GM23338 (cell line): ENCODE measurements at regions not wholly inside any gene's neighbourhood (a gene's known extent, or its start where the extent isn't known, plus 50 kb on each side); places are given as distances from the start of the nearest gene placed in this dataset.

Experiments
- ATAC-seq: fragments of 200-7000 bp; cut with Tn5 transposase; 3 replicates; pipeline ENCODE4 v1.9.1; 2020
- DNase-seq: peaks from one replicate; pipeline ENCODE4 v3.0.0-alpha.2; 2015; ENCODE audit warnings: low spot score
- H2AFZ ChIP-seq: fragments of 200-600 bp; sonication (generic); 2 replicates; pipeline ENCODE4 v1.8.0; 2016; ENCODE audit warnings: antibody characterized with exemption, mild to moderate bottlenecking, moderate library complexity
- H3F3A ChIP-seq: fragments of 200-600 bp; sonication (generic); replicated peaks from 2 replicates; pipeline ENCODE4 v1.8.0; 2017; ENCODE audit warnings: antibody characterized with exemption, mixed run types, low read depth
- H3K27ac ChIP-seq: fragments of 200-600 bp; sonication (generic); 2 replicates; pipeline ENCODE4 v1.6.1; 2016; ENCODE audit warnings: low read depth
- H3K27me3 ChIP-seq: fragments of 200-600 bp; sonication (generic); 2 replicates; pipeline ENCODE4 v1.8.0; 2016; ENCODE audit warnings: mild to moderate bottlenecking, mixed run types, moderate library complexity; ENCODE audit not compliant: insufficient read depth
- H3K36me3 ChIP-seq: fragments of 200-600 bp; sonication (generic); 2 replicates; pipeline ENCODE4 v1.8.0; 2016; ENCODE audit warnings: mild to moderate bottlenecking; ENCODE audit not compliant: insufficient read depth
- H3K4me1 ChIP-seq: fragments of 200-600 bp; sonication (generic); 2 replicates; pipeline ENCODE4 v1.8.0; 2016; ENCODE audit warnings: mild to moderate bottlenecking, moderate library complexity; ENCODE audit not compliant: insufficient read depth
- H3K4me2 ChIP-seq: fragments of 200-600 bp; sonication (generic); 2 replicates; pipeline ENCODE4 v1.7.1; 2017; ENCODE audit warnings: mixed run types
- H3K4me3 ChIP-seq: fragments of 200-600 bp; sonication (generic); 2 replicates; pipeline ENCODE4 v1.6.1; 2016; ENCODE audit warnings: mixed run types
- H3K79me2 ChIP-seq: fragments of 200-600 bp; sonication (generic); replicated peaks from 2 replicates; pipeline ENCODE4 v1.8.0; 2017; ENCODE audit warnings: mild to moderate bottlenecking; ENCODE audit not compliant: insufficient read depth
- H3K9me2 ChIP-seq: fragments of 200-600 bp; sonication (generic); 2 replicates; pipeline ENCODE4 v1.8.0; 2017; ENCODE audit not compliant: insufficient read depth
- H4K20me1 ChIP-seq: fragments of 200-600 bp; sonication (generic); replicated peaks from 2 replicates; pipeline ENCODE4 v1.8.0; 2017; ENCODE audit warnings: mild to moderate bottlenecking; ENCODE audit not compliant: insufficient read depth
- H3K27ac Mint-ChIP-seq: 2 replicates; pipeline ENCODE4 v1.8.0; 2020; ENCODE audit warnings: inconsistent platforms, mild to moderate bottlenecking, moderate library complexity, mixed read lengths
- H3K27me3 Mint-ChIP-seq: 3 replicates; pipeline ENCODE4 v1.8.0; 2022; ENCODE audit warnings: low read depth, mild to moderate bottlenecking, moderate library complexity, mixed read lengths, inconsistent platforms; ENCODE audit not compliant: insufficient read depth, poor library complexity
- H3K36me3 Mint-ChIP-seq: 3 replicates; pipeline ENCODE4 v1.8.0; 2021; ENCODE audit warnings: low read depth, mild to moderate bottlenecking, inconsistent platforms, moderate library complexity, mixed read lengths
- H3K4me1 Mint-ChIP-seq: 3 replicates; pipeline ENCODE4 v1.8.0; 2020; ENCODE audit warnings: mild to moderate bottlenecking, inconsistent platforms, mixed read lengths
- H3K4me3 Mint-ChIP-seq: 3 replicates; pipeline ENCODE4 v1.8.0; 2021; ENCODE audit warnings: moderate library complexity, mild to moderate bottlenecking, inconsistent platforms, mixed read lengths
- H3K9me3 Mint-ChIP-seq: 3 replicates; pipeline ENCODE4 v1.8.0; 2020; ENCODE audit warnings: moderate library complexity, mild to moderate bottlenecking, inconsistent platforms, mixed read lengths
- CREB1 ChIP-seq: fragments of 250-450 bp; sonication (Bioruptor Pico); IDR thresholded peaks from 2 replicates; pipeline ENCODE4 v1.5.0; 2020; ENCODE audit warnings: low read depth, mild to moderate bottlenecking, moderate library complexity
- CTCF ChIP-seq, 2 experiments: fragments of 200-600 bp in 1 of 2; sonication (generic) in 1 of 2; conservative IDR thresholded peaks; 2 replicates each; pipeline versions ENCODE4 v1.5.1 to v1.6.1; 2016 to 2017; ENCODE audit warnings: antibody characterized with exemption in 2 of 2, low read depth in 2 of 2, mild to moderate bottlenecking in 2 of 2, moderate library complexity in 1 of 2
- ETS1 ChIP-seq: IDR thresholded peaks from 2 replicates; pipeline ENCODE4 v1.6.1; 2016; ENCODE audit warnings: antibody characterized with exemption
- EZH2 ChIP-seq: fragments of 200-600 bp; sonication (generic); IDR thresholded peaks from one replicate; pipeline ENCODE4 v1.8.0; 2017; ENCODE audit warnings: antibody characterized with exemption, mild to moderate bottlenecking, low read depth; ENCODE audit not compliant: unreplicated experiment
- EZH2phosphoT487 ChIP-seq: fragments of 200-600 bp; sonication (generic); IDR thresholded peaks from one replicate; pipeline ENCODE4 v1.8.1; 2018; ENCODE audit warnings: antibody characterized with exemption; ENCODE audit not compliant: unreplicated experiment
- JUNB ChIP-seq: IDR thresholded peaks from one replicate; pipeline ENCODE4 v1.6.1; 2016; ENCODE audit warnings: antibody characterized with exemption; ENCODE audit not compliant: unreplicated experiment
- NANOG ChIP-seq: IDR thresholded peaks from 2 replicates; pipeline ENCODE4 v1.6.1; 2016; ENCODE audit warnings: antibody characterized with exemption, borderline replicate concordance
- POLR2AphosphoS5 ChIP-seq: IDR thresholded peaks from 2 replicates; pipeline ENCODE4 v1.6.1; 2016; ENCODE audit warnings: antibody characterized with exemption, low read depth
- STAT1 ChIP-seq: IDR thresholded peaks from one replicate; pipeline ENCODE4 v1.6.1; 2016; ENCODE audit warnings: antibody characterized with exemption; ENCODE audit not compliant: unreplicated experiment
- ZNF114 ChIP-seq: fragments of 250-450 bp; sonication (Bioruptor Pico); IDR thresholded peaks from 2 replicates; pipeline ENCODE4 v1.5.0; 2020; ENCODE audit warnings: mild to moderate bottlenecking, moderate library complexity
- ZNF331 ChIP-seq: fragments of 250-450 bp; sonication (Bioruptor Pico); IDR thresholded peaks from 2 replicates; pipeline ENCODE4 v1.5.0; 2020; ENCODE audit warnings: low read depth, mild to moderate bottlenecking, moderate library complexity
- ZNF462 ChIP-seq: fragments of 250-450 bp; sonication (Bioruptor Pico); IDR thresholded peaks from 2 replicates; pipeline ENCODE4 v1.5.0; 2020; ENCODE audit warnings: mild to moderate bottlenecking, moderate library complexity
- TF ChIP-seq, protein P1 (sequence below): IDR thresholded peaks from one replicate; pipeline ENCODE4 v1.6.1; 2018; ENCODE audit warnings: antibody characterized with exemption; ENCODE audit not compliant: unreplicated experiment

GRCh38 chr6:45772051-45772450, 243.6 kb downstream of the CLIC5 start:
- Mint-ChIP-seq H3K4me1 (0 out of 3 replicates have a peak, but pooled peaks cover 2% of the 10 kb centered on the region), H3K9me3 (no peaks in the 10 kb centered on the region), H3K4me3 (no peak overlapping the region), H3K36me3 (no peaks in the 10 kb centered on the region), H3K27ac (no peak overlapping the region), H3K27me3 (peaks cover 2% of the 10 kb centered on the region)
- H3K4me1 ChIP-seq = no peaks in the 10 kb centered on the region
- no peak overlapping the region for H3K27ac ChIP-seq
- TF ChIP-seq ETS1 = no peak
- no peak for TF ChIP-seq ZNF462 (CRISPR knock-in tag)
- TF ChIP-seq CREB1 = no peak
- no peak for TF ChIP-seq ZNF331 (CRISPR knock-in tag)
- no peak for TF ChIP-seq EZH2
- no peak for TF ChIP-seq ZNF114 (CRISPR knock-in tag)
- no peak for TF ChIP-seq EZH2phosphoT487
- no peak for TF ChIP-seq JUNB
- TF ChIP-seq POLR2AphosphoS5 = no peak
- no peak for TF ChIP-seq CTCF (conservative IDR thresholded peaks at IDR 0.05; ENCODE audit: low read depth in 2 of 2)
- TF ChIP-seq, protein P1, sequence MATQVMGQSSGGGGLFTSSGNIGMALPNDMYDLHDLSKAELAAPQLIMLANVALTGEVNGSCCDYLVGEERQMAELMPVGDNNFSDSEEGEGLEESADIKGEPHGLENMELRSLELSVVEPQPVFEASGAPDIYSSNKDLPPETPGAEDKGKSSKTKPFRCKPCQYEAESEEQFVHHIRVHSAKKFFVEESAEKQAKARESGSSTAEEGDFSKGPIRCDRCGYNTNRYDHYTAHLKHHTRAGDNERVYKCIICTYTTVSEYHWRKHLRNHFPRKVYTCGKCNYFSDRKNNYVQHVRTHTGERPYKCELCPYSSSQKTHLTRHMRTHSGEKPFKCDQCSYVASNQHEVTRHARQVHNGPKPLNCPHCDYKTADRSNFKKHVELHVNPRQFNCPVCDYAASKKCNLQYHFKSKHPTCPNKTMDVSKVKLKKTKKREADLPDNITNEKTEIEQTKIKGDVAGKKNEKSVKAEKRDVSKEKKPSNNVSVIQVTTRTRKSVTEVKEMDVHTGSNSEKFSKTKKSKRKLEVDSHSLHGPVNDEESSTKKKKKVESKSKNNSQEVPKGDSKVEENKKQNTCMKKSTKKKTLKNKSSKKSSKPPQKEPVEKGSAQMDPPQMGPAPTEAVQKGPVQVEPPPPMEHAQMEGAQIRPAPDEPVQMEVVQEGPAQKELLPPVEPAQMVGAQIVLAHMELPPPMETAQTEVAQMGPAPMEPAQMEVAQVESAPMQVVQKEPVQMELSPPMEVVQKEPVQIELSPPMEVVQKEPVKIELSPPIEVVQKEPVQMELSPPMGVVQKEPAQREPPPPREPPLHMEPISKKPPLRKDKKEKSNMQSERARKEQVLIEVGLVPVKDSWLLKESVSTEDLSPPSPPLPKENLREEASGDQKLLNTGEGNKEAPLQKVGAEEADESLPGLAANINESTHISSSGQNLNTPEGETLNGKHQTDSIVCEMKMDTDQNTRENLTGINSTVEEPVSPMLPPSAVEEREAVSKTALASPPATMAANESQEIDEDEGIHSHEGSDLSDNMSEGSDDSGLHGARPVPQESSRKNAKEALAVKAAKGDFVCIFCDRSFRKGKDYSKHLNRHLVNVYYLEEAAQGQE = no peak
- no peak for TF ChIP-seq NANOG
- TF ChIP-seq STAT1 = no peak
- no peak overlapping the region for H2AFZ ChIP-seq
- DNase-seq = no peak
- no peaks in the 10 kb centered on the region for H4K20me1 ChIP-seq
- H3K9me2 ChIP-seq = 0 out of 2 replicates have a peak, but pooled peaks cover 4% of the 10 kb centered on the region
- H3K36me3 ChIP-seq = no peaks in the 10 kb centered on the region
- no peaks in the 10 kb centered on the region for H3F3A ChIP-seq
- H3K79me2 ChIP-seq = no peaks in the 10 kb centered on the region
- H3K4me3 ChIP-seq = no peak overlapping the region
- ATAC-seq = no peak
- no peak overlapping the region for H3K4me2 ChIP-seq
- H3K27me3 ChIP-seq = no peaks in the 10 kb centered on the region
